GM18502 (cell line): ENCODE measurements at regions not wholly inside any gene's neighbourhood (a gene's known extent, or its start where the extent isn't known, plus 50 kb on each side); places are given as distances from the start of the nearest gene placed in this dataset.
"Not testable (repeated sequence)": the region's sequence is repeated elsewhere in the genome, so short reads cannot be mapped to it uniquely, and the experiment has no call there.

Experiments
- ATAC-seq: cut with Tn5 transposase; IDR thresholded peaks from one replicate; pipeline ENCODE4 v1.9.1; 2021; ENCODE audit warnings: mild to moderate bottlenecking; ENCODE audit not compliant: unreplicated experiment, poor library complexity

DNA sequence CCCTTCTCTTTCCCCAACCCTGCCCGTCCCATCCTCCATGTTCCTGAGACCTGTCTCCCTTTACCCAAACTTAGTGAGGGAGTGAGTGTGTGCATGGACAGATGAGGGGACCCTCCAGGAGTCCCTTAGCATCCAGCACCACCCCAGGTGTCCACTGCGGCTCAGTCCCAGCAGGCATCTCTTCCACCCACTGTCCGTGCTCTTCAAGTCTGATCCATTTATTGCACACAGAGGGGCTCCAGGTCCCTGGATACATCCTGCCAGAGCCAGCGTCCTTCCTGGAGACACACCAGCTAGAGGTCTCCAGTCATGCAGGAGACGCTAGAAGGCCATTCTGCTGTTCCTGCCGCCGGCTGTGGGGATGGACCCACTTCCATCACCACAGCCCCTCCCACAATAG, 239.2 kb downstream of the ADGRD1 start:
- ATAC-seq = no peak

DNA sequence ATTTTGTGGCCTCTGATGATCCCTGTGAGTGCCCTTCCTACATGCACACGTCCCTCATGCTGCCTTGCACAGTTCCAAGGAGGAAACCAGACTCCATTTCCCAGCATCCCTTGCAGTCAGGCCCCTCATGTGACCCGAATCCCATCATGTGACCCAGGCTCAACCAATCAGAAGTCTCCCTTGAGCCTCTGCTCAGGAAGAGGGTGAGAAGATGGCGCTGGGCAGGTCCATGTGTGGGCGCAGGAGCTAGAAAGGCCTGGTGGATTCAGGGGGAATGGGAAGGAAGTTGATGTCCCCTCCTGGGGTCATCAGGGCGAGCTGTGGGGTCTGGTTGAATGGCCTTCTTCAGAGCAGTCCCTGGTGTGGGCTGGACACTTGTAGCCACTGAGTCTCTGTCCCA, 240.5 kb downstream of the ADGRD1 start:
- no peak for ATAC-seq

DNA sequence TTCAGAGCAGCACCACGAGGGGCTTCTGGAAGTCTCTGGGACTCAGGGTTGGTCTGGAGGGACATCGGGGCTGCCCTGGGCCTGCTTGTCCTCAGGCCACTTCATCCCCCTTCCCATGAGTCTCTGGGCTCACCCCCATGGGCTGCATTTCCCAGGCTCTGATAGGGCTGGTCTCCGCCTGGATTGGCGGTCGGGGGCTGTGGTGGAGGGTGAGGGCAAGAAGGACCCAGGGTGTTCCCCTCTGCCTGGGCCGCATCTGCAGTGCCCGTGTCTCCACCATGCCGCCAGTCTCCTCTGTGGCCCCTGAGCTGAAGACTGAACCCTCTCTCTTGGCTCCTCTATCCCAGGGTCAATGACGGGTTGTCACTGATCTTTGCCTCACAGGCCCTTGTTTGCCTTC, 242.1 kb downstream of the ADGRD1 start:
- no peak for ATAC-seq

DNA sequence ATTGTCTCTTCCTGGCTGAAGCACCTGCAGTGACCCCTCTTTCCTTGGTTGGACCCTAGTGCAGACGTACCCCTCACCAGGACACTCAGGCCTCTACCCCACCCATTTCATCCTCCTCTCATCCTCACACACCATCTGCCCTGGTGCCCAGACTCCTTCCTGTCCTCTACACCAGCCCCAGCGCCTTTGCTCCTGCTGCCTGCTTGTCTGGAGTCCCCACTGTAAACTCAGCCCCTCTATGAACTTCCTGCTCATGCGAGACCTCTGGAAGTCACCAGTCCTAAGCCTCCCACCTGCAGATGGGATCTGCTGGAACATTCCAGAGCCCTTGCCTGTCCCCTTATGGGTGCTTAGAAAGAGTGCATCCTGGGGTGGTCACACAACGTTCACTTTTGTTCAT, 242.5 kb downstream of the ADGRD1 start:
- no peak for ATAC-seq

DNA sequence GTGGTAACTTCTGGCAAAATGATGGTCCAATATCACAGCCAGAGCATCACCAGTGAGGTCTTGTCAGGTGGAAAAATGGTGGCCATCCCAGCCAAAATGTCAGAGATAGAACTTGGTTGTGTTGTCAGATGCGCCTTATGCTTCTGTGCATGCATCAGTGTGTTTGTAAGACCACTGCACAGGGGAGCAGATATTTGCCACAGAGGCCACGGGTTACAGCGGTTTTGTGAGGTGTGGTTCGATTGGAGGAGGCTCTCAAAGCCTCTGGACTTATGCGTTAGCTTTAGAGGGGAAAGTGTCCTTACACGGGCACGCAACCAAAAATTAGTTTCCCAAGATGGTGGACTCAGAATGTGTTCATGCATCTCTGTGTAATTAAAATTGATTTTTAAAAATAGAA, 243.8 kb downstream of the ADGRD1 start:
- no peak for ATAC-seq

DNA sequence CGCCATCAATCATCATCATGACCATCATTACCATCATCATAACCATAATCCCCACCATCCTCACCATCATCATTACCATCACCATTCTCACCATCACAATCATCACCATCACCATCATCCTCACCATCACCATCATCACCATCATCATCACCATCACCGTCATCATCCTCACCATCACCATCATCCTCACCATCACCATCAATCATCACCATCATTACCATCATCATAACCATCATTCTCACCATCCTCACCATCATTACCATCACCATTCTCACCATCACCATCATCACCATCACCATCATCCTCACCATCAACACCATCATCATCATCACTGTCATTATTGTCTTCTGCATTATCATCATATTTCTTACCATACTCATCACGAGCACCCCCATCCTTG, 245.5 kb downstream of the ADGRD1 start:
- ATAC-seq = no peak

DNA sequence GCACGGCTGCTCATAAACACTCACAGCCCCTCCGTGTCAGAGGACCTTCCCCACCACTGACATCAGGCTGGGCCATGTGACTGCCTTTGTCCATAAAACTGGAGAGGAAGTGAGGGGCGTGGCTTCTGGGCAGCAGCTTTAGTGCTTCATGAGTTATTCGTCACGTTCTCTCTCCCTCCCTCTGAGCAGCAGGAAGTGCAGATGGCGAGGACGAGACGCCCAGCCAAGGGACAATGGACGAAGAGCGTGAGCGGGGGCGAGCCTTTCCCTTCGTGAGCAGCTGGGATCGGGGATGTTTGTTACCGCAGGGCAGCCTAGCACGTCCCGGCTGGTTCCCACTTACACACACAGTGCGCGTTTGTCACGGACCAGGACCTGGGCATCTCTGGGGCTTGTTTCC, 248.2 kb downstream of the ADGRD1 start:
- ATAC-seq = not testable (repeated sequence)

DNA sequence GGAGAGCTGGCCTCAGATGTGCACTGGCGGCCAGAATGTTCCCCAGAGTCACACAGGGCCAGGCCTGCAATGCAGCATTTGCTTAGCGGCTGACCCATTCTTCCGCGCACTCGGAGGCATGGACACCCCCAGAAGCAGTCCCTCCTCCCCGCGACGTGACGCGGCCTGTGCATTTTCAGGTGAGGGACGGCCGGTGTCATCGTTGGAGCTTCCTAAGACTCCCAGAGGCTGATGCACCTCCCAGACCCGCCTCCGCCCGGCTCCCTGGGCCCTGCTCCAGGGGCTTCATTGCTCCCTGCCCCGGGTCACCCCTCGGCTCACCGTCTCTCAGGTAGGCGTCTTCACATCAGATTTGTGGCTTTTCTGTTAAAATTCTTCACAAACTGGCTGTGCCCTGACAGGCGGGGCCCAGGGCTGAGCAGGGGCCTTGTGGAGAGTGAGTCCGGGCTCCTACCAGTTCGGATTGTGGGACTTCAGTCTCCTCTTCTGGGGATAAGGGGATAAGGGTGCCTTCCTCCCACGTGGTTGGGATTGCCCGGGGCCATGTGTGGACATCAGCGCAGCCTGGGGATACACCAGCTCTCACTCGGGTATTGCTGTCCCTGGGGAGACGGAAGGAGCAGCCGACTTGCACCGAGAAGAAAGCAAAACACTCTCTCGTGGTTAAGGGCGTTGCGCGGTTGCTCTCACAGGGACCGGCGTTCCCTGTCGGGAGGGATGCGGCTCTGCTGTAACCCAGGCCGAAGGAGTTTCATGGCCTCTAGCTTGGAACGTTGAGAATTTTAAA, 249.1 kb downstream of the ADGRD1 start:
- no peak for ATAC-seq

DNA sequence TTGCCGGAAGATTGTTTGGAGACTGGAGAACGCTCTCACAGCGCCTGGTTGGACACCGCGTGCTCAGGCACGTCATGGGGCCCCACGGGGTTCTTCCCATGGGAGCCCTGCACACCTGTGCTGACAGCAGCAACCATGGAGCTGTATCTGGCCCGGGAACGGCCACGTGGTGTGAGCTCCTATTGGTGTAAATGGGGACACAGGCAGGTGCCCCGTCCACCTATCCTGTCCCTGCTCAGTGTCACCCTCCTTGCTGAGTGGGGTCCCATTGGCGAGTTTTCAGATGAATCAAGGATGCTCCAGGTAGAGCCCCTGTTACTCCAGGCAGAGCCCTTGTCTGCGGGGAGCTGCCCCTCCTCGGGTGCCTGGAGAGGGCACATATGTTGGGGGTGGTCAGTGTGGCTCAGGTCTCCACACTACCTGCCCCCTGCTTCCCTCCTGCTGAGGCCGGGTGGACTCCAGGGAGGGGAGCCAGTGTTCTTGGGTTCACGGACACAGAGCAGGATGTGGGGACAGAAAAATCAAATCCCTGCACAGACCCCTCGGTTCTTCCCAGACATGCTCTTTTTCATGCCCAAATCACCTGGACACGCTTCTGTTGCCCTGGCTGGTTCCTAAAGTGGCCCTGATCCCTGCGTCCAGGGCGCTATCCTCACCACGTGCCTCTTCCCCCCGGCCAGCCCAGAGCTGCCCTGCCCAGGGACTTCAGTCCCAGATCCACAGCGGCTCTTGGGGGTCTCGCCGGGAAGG, 250.1 kb downstream of the ADGRD1 start:
- ATAC-seq = no peak

DNA sequence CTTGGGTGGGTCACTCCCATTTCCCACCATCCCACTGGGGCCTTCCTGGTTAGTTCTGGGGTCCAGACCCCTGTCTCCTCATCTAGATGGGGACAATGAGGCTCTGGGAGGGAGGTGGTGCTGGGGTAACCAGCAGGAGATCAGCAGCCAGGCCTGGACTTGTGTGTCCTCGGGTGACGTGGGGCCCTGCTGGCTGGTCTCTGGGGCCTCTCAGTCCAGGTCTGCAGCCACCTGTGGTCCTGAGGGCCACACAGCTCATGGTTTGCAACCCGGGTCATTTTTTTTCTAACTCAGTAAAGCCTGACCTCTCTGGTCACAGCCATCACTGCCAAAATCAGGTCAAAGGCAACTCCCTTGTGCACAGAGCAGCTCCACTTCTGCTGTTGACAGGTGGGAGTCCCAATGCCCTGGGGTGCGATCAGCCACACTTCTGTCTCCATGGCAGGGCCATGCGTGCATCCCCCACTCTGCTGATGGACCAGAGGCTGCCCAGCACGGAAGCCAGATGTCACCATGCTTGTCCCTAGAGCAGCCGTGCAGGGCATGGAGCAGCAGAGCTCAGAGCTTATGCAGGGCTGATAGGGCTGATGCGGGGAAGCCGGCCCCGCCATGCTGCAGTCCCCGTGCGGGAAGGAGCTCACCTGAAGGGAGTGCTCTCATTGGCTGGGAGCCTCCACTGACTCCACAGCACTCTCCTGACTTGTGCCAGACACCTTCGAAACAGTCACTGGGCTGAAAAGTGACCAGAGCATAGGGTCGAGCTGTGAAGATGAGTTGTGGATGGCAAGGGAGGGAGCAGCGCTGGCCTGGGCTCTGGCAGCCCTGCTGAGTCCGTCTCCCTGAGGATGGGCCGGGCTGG, 250.9 kb downstream of the ADGRD1 start:
- ATAC-seq = no peak

DNA sequence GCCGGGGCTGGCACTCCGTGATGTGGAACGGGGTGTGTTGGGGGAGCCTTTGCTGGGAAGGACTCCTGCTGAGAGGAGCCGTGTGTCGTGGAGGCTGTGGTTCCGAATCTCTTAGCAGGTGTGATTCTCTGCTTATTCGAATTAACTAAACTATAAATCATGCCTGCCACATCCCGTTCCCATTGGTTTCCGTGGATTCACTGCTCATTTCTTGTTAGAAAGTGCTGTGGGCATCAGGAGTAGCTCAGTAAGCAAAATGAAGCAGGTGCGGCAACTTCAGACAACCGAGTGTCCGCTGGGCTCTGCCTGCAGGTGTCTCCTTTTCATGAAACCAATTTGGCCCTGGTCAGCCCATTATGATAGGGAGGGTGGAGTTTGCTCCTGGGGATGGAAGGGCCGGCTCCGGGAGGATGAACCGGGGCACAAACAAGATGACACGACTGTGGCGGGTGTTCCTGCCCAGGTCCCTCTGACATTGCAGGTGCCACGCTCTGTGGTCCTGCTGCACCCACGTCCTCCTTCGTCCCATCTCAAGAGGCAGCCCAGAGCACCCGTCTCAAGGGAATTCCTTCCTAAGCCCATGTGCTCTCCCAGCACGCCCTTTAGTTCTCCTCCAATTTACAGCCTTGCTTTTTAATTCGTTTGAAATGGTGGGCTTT, 251.7 kb downstream of the ADGRD1 start:
- not testable (repeated sequence) for ATAC-seq

DNA sequence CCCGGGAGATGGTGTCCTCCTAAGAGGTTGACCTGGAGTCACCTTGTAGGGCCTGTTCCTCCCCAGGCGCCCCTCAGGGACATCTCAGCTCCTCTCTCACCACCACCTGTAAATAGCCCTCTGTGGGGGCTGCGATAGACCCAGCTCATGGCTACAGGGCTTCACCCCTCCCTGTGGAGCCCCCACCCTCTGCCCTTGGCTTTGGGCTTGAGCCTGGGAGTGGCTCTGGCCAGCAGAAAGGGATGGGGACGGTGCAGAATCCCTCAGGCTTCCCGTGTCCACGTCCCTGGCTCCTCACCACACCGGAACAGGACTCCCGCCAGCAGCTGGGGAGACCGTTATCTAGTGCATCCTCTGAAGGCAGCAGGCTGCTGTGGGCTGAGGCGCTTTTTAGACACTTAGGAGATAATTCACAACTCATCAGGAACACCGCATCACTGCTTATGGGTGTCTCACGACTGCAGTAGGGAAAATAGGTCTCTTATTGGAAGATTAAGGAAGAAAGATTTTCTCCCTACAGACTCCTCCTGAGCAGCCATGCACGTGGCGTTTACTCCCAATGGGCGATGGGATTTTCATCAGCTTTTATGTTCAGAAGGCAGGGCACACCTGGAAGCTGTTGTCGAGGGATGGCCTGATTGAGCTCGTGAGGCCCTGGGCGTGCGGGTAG, 253.1 kb downstream of the ADGRD1 start:
- not testable (repeated sequence) for ATAC-seq

DNA sequence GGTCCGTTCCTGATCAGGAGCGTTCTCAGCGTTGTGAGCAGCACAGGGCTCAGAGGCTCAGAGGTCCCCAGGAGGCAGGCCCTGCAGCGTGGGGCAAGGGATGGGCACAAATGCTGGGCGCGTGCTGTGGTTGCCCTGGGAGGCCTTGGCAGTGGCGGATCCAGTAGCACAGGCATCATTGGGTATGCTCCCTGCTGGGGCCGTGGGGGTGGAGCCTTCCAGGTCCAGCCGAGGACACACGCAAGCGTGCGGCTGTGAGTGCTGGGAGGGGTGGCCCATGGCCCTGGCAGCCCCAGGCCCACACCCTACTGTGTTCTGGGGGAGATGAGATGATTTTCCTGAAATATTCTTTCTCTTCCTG, 253.6 kb downstream of the ADGRD1 start:
- ATAC-seq = not testable (repeated sequence)

DNA sequence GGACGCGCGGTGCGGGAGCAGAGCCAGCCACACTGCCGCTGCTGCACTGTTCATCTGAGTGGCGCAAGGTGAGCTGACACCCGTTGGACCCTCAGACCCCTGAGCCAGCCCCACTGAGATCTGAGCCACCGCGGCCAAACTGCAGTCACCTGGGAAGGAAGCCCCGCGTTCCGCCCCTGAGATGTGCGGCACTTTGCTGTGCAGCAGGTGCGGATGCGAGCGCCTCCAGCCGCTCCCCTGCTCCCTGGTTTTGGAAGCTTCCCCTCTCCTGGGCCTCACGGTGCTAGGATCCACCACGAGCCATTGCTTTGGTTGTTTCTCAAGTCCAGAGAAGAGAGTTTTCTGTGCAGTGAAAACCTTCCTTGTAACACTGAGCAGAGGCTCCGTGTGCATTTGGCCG, 254.1 kb downstream of the ADGRD1 start:
- ATAC-seq = not testable (repeated sequence)

DNA sequence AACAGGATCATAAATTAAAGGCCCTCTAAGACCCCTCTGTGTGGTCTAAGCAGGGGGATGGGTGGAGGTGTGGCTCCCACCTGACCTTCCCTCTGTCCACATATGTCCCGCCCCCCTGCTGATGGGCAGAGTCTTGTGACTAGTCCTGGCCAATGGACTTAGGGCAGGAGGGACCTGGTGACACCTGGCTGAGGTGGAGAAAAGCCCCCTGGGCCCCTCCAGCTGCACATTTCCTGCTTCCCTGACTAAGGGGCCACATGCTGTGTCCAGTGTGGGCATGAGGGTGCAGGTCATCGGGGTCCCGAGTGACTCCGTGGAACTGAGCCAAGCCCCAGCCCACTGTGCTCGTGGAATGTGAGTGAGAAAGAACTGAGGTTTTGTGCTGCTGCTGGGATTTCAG, 254.7 kb downstream of the ADGRD1 start:
- no peak for ATAC-seq

DNA sequence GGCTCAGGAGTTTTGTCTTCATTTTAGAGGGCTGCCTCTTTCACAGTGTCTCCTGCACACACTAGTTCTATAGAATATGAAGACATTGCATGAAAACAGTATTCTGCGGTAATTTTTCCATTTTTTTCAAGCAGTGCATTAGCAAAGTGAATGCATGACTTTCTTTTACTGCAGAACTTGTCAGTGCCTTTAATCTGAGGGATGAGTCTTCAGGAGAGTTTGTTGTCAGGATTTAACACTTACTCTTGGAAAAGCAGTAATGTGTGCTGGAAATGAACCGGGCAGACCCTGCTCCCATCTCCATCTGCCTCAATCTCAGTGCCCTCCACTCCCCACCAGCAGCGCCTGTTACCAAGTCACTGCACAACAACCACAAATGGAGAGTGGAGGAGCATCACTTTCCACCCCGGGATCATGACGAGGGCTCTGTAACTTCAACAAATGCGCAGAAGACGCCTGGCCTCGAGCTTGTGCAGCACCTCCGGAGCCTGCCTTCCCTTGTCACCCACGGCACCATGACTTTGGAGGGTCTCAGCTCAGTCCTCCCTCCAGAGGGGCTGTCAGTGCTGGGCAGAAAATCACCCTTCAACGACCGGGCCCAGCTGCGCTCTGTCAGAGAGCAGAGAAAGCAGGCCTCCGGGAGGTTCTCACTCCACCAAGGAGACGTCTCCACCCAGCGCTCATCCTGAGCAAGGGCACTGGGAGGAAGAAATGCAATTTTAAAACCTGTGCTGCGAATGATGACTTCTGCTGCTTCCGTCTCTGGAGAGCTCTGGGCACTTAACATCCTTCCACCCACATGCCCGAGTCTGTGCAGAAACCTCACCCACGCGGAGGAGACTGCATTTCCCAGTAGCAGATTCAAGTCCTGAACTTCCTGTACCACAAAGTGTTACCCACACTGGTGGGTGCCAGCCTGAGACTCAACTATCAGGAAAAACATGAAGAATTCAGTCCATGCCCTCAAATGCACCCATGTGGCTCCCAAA, 255.7 kb downstream of the ADGRD1 start:
- ATAC-seq = no peak

DNA sequence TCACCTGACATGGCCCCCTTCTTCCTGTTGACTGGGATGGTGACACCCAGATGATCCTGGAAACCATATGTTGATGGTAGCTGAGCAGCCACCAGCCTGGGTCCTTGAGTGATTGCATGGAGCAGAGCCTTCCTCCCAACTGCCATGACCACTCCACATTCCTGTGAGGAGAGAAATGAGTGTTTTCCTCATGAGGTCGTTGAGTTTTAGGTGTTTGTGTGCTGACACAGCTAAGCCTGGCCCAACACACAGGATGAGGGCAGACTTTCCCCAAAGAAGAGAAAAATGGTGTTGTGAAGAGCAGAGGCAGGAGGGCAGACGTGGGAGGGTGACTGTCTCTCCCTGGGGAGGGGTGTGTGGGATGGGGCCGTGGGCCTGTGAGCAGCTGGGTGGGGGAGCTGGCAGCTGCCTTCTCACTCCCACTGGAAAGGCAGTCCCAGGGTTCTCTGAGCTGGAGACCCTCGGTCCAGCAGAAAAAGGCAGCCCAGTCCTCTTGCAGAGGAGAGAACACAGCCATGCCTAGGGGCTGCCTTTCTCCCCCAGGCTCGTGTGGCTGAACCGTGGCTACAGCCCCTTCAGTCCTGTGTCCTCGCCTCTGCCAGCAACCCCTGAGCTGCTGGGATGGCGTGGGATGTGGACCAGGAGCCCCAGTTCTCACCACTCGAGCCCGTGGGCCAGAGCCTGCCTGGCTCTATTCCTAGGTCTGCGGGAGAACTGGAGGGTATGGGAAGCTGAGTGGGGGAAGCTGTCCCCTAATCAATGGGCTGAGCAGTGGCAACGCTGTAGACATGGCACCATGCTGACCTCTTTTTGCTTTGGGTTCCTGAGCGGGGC, 257.0 kb downstream of the ADGRD1 start:
- no peak for ATAC-seq
